ENCODE measurements at regions not wholly inside any gene's neighbourhood (a gene's known extent, or its start where the extent isn't known, plus 50 kb on each side); places are given as distances from the start of the nearest gene placed in this dataset.
A peak's percentile ranks its signal among the peaks of the same experiment; 100 is the strongest.

- H3K4me3 ChIP-seq: no peak overlapping the region
- intact Hi-C loops (cut with DNase I): no loop called here
- no peak for TF ChIP-seq CTCF (IDR thresholded peaks at IDR 0.05)
- H3K9me3 ChIP-seq: no peaks in the 10 kb centered on the region
- H3K4me1 ChIP-seq: no peaks in the 10 kb centered on the region
- DNase-seq: no peak
- peak overlapping the region; percentile 7 for H3K27ac ChIP-seq
- H3K27me3 ChIP-seq: no peaks in the 10 kb centered on the region
- ATAC-seq: peak; percentile 41
- H3K36me3 ChIP-seq: no peaks in the 10 kb centered on the region
Measured at GRCh38 chr2:181394741-181395437, 62.3 kb upstream of the ITGA4 start.

- H3K27me3 ChIP-seq: no peaks in the 10 kb centered on the region
- intact Hi-C loops (cut with DNase I): no loop called here
- ATAC-seq (no peak), DNase-seq (no peak)
- H3K4me3 ChIP-seq: no peak overlapping the region
- no peak overlapping the region for H3K27ac ChIP-seq
- no peaks in the 10 kb centered on the region for H3K4me1 ChIP-seq
- H3K9me3 ChIP-seq: no peaks in the 10 kb centered on the region
- TF ChIP-seq CTCF (IDR thresholded peaks at IDR 0.05): no peak
- H3K36me3 ChIP-seq: no peaks in the 10 kb centered on the region
Measured at GRCh38 chr2:181395851-181396250, 61.3 kb upstream of the ITGA4 start.

- Histone ChIP-seq H3K36me3 (no peaks in the 10 kb centered on the region), H3K4me3 (no peak overlapping the region), H3K27ac (no peak overlapping the region), H3K27me3 (no peaks in the 10 kb centered on the region), H3K9me3 (no peaks in the 10 kb centered on the region), H3K4me1 (no peaks in the 10 kb centered on the region)
- TF ChIP-seq CTCF (IDR thresholded peaks at IDR 0.05): no peak
- intact Hi-C loops (cut with DNase I): no loop called here
- ATAC-seq (no peak), DNase-seq (no peak)
Measured at GRCh38 chr2:181396256-181397123, 60.7 kb upstream of the ITGA4 start.

GRCh38 chr2:181397331-181397730, 59.9 kb upstream of the ITGA4 start:
- ATAC-seq (no peak), DNase-seq (no peak)
- Histone ChIP-seq H3K27ac (no peak overlapping the region), H3K36me3 (no peaks in the 10 kb centered on the region), H3K4me3 (no peak overlapping the region), H3K4me1 (no peaks in the 10 kb centered on the region), H3K9me3 (no peaks in the 10 kb centered on the region), H3K27me3 (no peaks in the 10 kb centered on the region)
- no peak for TF ChIP-seq CTCF (IDR thresholded peaks at IDR 0.05)
- intact Hi-C loops (cut with DNase I): no loop called here

GRCh38 chr2:181398000-181398399, 59.2 kb upstream of the ITGA4 start:
- Histone ChIP-seq H3K4me3 (no peak overlapping the region), H3K9me3 (no peaks in the 10 kb centered on the region), H3K36me3 (no peaks in the 10 kb centered on the region), H3K27ac (no peak overlapping the region), H3K27me3 (no peaks in the 10 kb centered on the region), H3K4me1 (no peaks in the 10 kb centered on the region)
- intact Hi-C loops (cut with DNase I): no loop called here
- ATAC-seq (no peak), DNase-seq (no peak)
- no peak for TF ChIP-seq CTCF (IDR thresholded peaks at IDR 0.05)

Data from upper lobe of right lung (tissue), 1 donor.